Ascending aorta (tissue), 2 donors: ENCODE measurements at regions not wholly inside any gene's neighbourhood (a gene's known extent, or its start where the extent isn't known, plus 50 kb on each side); places are given as distances from the start of the nearest gene placed in this dataset.

ENCODE experiments used
- DNase-seq, 2 donors: peaks; one replicate each; pipeline ENCODE4 v3.0.0-alpha.2; 2019; ENCODE audit warnings: low spot score in 2 of 2
- H3K27ac ChIP-seq, 2 donors: fragments of 200-600 bp; sonication (generic); one replicate each; pipeline ENCODE4 v1.5.1; 2016 to 2017; ENCODE audit warnings: mild to moderate bottlenecking in 1 of 2
- H3K27me3 ChIP-seq: fragments of 200-600 bp; sonication (generic); one replicate; pipeline ENCODE4 v1.5.1; 2017
- H3K36me3 ChIP-seq, 2 donors: fragments of 200-600 bp; sonication (generic); one replicate each; pipeline ENCODE4 v1.5.1; 2016
- H3K4me1 ChIP-seq, 2 donors: fragments of 200-600 bp; sonication (generic); one replicate each; pipeline ENCODE4 v1.5.1; 2016 to 2017; ENCODE audit warnings: mild to moderate bottlenecking in 1 of 2
- H3K4me3 ChIP-seq, 2 donors: fragments of 200-600 bp; sonication (generic); one replicate each; pipeline ENCODE4 v1.5.1; 2016 to 2017; ENCODE audit warnings: mild to moderate bottlenecking in 1 of 2
- H3K9me3 ChIP-seq, 2 donors: fragments of 200-600 bp; sonication (generic); one replicate each; pipeline ENCODE4 v1.5.1; 2016
- intact Hi-C: fragments of 100-400 bp; cut with DNase I; formaldehyde crosslinking; loops from one replicate; pipeline ENCODE4 v1.15.1; 2023
- TF ChIP-seq, protein P1 (sequence below), 3 experiments: fragments of 200-600 bp in 2 of 3; fragments of 450-650 bp in 1 of 3; sonication (generic) in 2 of 3; IDR thresholded peaks; one replicate each; pipeline ENCODE4 v1.5.1; 2016 to 2019; ENCODE audit warnings: antibody characterized with exemption in 3 of 3, mild to moderate bottlenecking in 1 of 3, moderate library complexity in 1 of 3

DNA sequence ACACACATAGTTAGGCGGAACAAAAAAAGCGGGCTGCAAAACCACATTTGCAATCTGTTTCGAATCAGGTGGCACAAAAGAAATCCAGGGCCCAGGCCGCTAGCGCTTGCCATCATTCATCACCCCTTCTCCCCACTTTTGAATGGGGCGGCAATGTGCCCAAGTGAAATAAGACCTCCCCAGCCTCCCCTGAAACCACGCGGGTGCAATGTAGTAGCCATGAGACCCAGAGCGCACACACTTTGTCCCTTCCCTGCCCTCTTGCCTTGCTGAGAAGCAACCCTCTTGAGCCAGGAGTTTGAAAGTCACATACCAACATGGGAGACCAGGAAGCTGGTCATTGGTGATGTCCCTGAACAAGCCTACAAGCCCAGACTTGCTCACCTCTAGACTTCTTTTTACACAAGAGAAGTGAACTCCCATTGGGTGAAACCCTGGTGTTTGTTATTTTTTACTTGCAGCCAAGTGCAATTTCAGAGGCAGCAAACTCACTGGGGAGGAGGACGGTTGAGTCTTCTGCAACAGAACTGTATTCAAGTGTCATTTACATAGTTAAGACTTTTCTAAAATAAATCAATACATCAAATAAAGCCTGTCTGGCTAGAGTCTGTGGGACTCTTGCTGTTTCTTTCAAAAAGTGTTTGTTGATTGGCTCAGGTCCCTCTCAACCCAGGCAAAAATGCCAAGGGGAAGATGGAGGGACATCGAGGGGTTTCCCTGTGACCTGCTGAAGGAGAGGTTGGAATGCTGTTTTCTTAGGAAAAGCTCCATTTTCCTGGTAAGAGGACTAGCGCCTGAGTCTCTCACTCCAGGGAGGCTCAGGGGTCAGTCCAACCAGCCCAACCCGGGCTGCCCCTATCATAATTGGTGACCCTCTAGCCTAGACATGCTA lies 138.1 kb upstream of the PTPN1 start:
- no peak overlapping the region for H3K27ac ChIP-seq
- intact Hi-C loops = no loop called here
- no peaks in the 10 kb centered on the region for H3K36me3 ChIP-seq
- no peaks in the 10 kb centered on the region for H3K27me3 ChIP-seq
- no peaks in the 10 kb centered on the region for H3K4me1 ChIP-seq
- no peak for DNase-seq
- H3K9me3 ChIP-seq = no peaks in the 10 kb centered on the region
- TF ChIP-seq, protein P1, sequence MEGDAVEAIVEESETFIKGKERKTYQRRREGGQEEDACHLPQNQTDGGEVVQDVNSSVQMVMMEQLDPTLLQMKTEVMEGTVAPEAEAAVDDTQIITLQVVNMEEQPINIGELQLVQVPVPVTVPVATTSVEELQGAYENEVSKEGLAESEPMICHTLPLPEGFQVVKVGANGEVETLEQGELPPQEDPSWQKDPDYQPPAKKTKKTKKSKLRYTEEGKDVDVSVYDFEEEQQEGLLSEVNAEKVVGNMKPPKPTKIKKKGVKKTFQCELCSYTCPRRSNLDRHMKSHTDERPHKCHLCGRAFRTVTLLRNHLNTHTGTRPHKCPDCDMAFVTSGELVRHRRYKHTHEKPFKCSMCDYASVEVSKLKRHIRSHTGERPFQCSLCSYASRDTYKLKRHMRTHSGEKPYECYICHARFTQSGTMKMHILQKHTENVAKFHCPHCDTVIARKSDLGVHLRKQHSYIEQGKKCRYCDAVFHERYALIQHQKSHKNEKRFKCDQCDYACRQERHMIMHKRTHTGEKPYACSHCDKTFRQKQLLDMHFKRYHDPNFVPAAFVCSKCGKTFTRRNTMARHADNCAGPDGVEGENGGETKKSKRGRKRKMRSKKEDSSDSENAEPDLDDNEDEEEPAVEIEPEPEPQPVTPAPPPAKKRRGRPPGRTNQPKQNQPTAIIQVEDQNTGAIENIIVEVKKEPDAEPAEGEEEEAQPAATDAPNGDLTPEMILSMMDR (IDR thresholded peaks at IDR 0.05) = no peak
- no peak overlapping the region for H3K4me3 ChIP-seq

GRCh38 chr20:50372770-50373088 lies 137.5 kb upstream of the PTPN1 start:
- Histone ChIP-seq H3K4me1 (no peaks in the 10 kb centered on the region), H3K4me3 (no peak overlapping the region), H3K27ac (no peak overlapping the region), H3K9me3 (no peaks in the 10 kb centered on the region), H3K36me3 (no peaks in the 10 kb centered on the region), H3K27me3 (no peaks in the 10 kb centered on the region)
- DNase-seq = no peak
- TF ChIP-seq, protein P1 (IDR thresholded peaks at IDR 0.05) = no peak
- intact Hi-C loops = no loop called here

DNA sequence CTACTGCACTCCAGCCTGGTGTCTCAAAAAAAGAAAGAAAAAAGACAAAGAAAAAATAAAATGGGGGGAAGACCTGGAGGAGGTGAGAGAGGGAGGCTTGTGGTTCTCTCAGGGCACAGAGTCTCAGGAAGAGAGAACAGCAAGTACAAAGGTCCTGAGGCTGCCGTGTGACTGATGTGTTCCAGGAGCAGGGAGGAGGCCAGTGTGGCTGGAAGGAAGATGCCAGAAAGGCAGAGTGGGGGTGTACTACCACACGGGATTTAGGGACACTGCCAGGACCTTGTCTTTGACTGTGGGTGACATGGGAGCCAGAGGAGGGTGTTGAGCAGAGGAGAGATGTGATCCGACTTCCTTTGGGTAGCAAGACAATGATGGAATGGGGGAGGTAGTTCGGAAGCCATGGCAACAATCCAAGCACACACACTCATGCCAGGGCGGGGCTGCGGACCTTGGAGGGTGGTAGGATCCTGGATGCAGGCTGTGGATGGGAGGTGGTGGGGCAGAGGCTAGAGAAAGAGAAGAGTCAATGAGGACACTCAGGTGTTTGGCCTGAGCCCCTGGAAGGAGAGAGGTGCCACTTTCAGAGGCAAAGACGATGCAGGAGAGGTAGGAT lies 136.4 kb upstream of the PTPN1 start:
- Histone ChIP-seq H3K4me1 (peaks cover 0 to 5% of the 10 kb centered on the region in 2 donors), H3K36me3 (no peaks in the 10 kb centered on the region), H3K4me3 (no peak overlapping the region), H3K9me3 (no peaks in the 10 kb centered on the region), H3K27ac (no peak overlapping the region), H3K27me3 (no peaks in the 10 kb centered on the region)
- DNase-seq = no peak
- intact Hi-C loops = no loop called here
- TF ChIP-seq, protein P1 (IDR thresholded peaks at IDR 0.05) = no peak

DNA sequence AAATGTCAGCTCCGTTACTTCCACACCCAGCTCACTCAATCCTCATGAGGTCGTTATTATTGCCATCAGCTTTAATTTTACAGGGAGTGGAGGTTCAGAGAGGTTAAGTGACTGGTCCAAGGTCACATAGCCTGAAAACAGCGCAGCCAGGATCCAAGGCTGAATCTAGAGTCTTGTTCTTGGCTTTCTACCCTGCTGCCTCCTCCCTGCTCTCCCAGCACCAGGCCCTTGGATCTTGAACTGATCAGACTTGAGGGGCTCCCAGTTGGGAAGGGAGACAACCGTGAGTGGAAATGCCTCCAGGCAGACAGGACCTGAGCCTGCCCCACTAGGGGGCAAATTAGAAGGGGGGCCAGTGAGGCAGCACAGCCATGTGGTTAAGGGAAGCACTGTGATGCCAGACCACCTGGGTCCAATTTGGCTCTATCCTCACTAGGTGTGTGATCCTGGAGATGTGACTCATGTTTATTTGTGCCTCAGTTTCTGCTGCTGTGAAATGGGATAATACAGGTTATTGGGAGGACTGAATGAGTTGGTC lies 135.6 kb upstream of the PTPN1 start:
- Histone ChIP-seq H3K9me3 (no peaks in the 10 kb centered on the region), H3K27me3 (no peaks in the 10 kb centered on the region), H3K4me3 (no peak overlapping the region), H3K27ac (no peak overlapping the region), H3K4me1 (peaks cover 0 to 11% of the 10 kb centered on the region in 2 donors), H3K36me3 (no peaks in the 10 kb centered on the region)
- intact Hi-C loops = no loop called here
- TF ChIP-seq, protein P1 (IDR thresholded peaks at IDR 0.05) = no peak
- no peak for DNase-seq

DNA sequence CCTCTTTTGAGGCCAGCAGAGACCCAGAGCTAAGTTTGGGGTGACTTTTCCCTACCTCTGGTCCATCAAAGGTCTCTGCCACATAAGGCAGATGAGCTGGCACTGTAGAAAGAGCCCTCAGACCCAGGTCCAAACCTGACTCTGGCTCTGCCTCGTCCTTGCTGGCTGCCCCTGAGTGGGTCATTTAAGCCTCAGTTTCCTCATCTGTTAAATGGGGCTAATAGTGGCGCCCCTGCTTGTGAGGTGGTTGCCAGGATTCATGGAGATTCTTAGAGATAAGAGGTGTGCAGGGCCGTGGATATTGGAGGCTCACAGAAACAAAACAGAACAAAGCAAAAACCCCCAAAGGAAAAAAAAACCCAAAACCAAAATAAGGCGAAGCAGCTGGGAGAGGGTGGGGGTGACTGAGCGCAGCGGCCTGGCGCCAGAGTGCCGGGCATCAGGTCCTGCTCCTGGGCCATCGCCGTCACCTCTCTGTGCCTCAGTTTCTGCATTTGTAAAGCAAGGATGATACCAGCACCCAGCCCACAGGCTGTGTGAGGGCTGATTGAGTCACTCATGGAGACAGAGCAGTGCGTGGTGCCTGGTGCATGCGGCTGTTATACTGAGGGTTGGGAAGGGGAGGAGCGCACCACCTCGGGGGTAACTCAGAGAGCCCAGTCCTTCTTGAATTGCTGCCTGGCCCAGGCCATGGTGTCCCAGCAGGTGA lies 133.8 kb upstream of the PTPN1 start:
- TF ChIP-seq, protein P1 (IDR thresholded peaks at IDR 0.05) = no peak
- Histone ChIP-seq H3K36me3 (no peaks in the 10 kb centered on the region), H3K9me3 (no peaks in the 10 kb centered on the region), H3K27ac (no peak overlapping the region), H3K4me3 (no peak overlapping the region), H3K27me3 (no peaks in the 10 kb centered on the region), H3K4me1 (peaks cover 8 to 24% of the 10 kb centered on the region in 2 donors)
- DNase-seq = no peak
- intact Hi-C loops = no loop called here
